ENCODE measurements at regions not wholly inside any gene's neighbourhood (a gene's known extent, or its start where the extent isn't known, plus 50 kb on each side); places are given as distances from the start of the nearest gene placed in this dataset.
"Not testable (repeated sequence)": the region's sequence is repeated elsewhere in the genome, so short reads cannot be mapped to it uniquely, and the experiment has no call there.

DNA sequence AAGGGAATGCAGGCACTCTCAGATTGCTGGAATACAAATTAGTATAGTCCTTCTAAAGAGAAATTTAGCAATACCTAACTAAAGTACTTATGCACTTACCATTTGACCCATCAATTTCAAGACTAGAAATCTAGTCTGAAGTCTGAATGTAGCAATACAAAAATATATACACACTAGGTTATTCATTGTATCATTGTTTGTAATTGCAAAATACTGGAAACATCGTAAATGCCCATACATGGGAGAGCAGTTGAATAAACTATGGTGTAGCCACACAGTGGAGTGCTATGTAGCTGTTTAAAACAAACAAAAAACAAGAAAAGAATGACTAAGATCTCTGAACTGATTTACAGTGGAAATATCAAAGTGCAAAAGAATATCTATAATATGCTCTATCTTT lies 346.4 kb downstream of the ZNF674 start:
- no peak for ATAC-seq
- intact Hi-C loops (cut with DNase I) = no loop called here
- no peak for DNase-seq (ENCODE audit: low spot score)

DNA sequence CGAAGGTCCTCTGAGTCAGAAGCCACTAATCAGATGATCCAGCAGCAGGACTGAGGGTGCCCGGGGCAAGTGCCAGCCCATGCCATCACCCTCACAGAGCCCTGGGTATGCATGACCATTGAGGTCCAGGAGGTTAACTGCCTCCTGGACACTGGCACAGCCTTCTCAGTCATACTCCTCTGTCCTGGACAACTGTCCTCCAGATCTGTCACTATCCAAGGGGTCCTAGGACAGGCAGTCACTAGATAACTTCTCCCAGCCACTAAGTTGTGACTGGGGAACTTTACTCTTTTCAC lies 358.5 kb downstream of the ZNF674 start:
- DNase-seq (ENCODE audit: low spot score); intact Hi-C loops (cut with DNase I); ATAC-seq: not testable (repeated sequence)

DNA sequence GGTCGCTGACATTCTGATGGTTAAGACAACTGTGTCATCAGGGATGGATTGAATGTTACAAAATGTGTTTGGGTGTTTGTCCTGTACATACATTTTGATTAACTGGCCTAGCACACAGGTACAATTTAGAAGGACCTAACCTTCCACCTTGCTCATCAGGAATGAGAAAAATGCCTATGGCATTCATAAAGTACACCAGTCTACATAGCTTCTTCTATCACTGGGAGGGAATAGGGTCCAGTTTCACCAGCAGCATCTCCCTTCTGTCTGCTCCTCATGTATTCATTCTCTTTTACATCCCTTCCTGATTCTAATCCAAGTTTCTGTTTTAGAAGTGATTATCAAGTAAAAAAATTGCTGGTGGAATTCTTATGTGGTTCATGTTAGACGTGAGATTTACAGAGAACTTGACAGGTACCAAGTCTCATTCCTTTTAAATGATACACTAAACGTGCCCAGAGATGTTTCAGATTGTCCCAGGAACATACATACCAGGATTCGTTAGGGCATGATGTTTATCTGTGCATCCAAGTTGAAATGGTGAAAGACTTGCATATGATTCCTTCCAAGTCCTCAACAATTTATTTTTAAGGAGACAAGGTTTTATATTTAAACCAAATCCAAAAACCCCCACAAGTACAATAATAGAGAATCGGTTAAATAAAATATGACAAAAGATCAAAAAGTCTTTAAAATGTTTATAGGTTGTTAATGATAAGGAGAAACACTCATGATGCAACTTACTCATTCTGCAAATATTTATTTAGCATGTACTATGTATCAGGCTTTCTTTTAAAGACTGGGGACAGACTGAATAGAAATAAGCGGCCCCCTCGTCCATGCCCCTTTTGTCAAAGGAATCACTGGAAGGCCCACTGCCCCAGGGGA lies 359.1 kb downstream of the ZNF674 start:
- intact Hi-C loops (cut with DNase I) = no loop called here
- DNase-seq (ENCODE audit: low spot score) (no peak), ATAC-seq (no peak)

DNA sequence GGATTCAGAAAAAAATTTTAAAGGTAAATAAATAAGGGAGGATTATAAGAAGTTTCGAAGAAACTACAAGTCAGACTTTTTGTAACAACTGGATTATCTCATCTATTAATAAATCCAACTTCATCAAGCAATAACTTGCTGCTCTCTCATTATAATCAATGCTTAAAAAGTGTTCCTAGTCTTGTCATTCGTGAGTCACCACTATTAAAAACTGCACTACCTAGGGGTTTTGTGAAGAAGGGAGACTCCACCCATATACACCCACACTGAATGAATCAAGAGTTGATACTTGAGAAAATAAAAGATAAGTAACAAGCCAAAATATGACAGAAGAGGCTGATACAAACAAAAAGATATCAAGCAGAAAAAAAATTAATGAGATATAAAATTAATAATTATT lies 360.5 kb downstream of the ZNF674 start:
- ATAC-seq (no peak), DNase-seq (ENCODE audit: low spot score) (no peak)
- intact Hi-C loops (cut with DNase I) = no loop called here

DNA sequence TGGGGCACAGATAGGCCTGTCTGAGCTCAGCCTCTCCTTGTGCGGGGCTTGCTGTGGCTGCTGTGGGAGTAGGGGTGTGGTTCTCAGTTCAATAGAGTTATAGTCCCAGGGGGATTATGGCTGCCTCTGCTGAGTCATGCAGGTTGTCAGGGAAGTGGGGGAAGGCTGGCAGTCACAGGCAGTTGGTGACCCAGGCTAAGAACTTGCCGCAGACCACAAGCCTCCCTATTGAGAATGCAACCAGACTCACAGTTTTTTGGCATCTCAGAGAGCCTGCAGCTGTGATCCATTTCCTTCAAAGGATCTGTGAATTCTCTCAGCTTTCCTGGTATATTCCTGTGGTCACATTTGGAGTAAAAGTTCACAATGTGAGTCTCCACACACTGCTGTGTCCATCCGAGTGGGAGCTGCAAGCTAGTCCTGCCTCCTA lies 364.9 kb downstream of the ZNF674 start:
- ATAC-seq (no peak), DNase-seq (ENCODE audit: low spot score) (no peak)
- intact Hi-C loops (cut with DNase I) = no loop called here

DNA sequence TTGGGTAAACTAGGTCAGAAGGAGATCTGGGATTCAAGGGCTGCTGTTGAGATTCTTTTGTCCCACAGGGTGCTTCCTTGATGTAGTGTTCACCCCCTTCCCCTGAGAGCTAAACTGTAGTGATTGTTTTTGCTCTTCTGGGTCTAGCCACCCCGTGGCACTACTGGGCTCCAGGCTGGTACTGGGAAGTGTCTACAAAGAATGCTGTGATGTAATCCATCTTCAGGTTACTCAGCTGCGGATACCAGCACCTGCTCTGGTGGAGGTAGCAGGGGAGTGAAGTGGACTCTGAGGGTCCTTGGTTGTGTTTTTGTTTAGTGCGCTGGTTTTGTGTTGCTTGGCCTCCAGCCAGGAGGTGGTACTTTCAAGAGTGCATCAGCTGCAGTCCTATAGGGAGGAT lies 365.5 kb downstream of the ZNF674 start:
- ATAC-seq = no peak
- intact Hi-C loops (cut with DNase I) = no loop called here

DNA sequence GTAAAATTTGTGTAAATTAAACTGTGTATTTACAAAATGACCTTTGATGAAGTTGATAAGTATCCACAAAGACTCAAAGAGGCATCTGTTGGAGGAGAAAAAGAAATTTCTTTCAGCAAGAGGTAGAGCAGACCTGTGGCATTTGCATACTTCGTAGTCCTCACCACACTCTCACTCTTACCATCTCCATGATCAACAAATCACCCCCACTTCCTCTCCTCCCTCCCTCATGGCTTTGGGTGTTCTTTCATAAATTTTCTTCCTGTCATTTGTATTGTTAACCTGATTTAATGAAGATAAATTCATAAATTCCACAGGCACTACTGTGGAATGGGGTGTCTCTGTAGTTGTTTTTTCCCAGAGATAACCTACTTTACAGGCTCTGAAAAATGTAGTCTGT lies 366.5 kb downstream of the ZNF674 start:
- intact Hi-C loops (cut with DNase I) = no loop called here
- ATAC-seq = no peak
- no peak for DNase-seq (ENCODE audit: low spot score)

More for the DNA sequence above, 365.5 kb downstream of the ZNF674 start:
- DNase-seq (ENCODE audit: low spot score) = no peak

DNA sequence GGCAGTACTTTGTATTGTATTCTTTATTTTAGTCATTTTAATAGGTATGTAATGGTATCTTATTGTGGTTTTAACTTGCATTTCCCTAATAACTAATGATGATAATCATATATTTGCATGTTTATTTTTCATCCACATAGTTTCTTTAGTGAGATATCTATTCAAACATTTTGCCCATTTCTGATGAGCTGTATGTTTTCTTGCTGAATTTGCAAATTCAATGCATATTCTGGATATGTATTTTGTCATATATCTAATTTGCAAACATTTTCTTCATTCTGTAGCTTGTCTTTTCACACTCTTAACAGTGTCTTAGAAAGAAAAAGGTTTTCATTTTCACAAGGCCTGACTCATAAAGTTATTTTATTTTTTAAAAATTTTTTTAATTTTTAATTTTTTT lies 372.1 kb downstream of the ZNF674 start:
- DNase-seq (ENCODE audit: low spot score) (no peak), ATAC-seq (no peak)
- intact Hi-C loops (cut with DNase I) = loop anchor here (2.0 kb wide), 1 partner anchor 50 kb away; no protein-coding TSS in a partner anchor

DNA sequence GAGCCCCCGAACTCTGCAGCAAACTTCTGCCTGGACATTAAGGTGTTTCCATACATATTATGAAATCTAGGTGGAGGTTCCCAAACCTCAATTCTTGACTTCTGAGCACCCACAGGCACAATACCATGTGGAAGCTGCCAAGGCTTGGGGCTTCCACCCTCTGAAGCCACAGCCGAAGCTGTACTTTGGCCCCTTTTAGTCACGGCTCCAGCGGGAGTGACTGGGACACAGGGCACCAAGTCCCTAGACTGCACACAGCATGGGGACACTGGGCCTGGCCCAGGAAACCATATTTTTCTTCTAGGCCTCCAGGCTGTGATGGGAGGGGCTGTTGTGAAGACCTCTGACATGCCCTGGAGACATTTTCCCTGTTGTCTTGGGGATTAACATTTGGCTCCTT lies 373.8 kb downstream of the ZNF674 start:
- ATAC-seq; intact Hi-C loops (cut with DNase I); DNase-seq (ENCODE audit: low spot score): not testable (repeated sequence)

DNA sequence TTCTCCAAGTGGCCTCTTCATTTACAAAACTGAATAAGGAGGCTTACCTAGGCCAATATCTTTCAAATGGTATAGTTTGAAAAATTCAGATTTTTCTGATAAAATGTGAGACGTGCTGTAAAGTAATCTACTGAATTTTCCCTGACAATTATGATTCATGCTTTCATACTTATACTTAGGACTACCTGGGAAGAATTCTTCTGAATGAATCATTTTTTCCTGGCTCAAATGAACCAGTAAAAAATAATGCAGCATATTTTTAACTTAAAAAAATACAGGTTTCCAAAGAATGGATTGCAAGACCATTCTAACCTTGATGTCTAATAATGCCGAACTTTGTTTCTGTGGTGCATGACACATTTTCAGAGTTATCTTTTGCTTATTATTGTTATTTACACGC lies 375.4 kb downstream of the ZNF674 start:
- intact Hi-C loops (cut with DNase I) = no loop called here
- ATAC-seq (no peak), DNase-seq (ENCODE audit: low spot score) (no peak)

DNA sequence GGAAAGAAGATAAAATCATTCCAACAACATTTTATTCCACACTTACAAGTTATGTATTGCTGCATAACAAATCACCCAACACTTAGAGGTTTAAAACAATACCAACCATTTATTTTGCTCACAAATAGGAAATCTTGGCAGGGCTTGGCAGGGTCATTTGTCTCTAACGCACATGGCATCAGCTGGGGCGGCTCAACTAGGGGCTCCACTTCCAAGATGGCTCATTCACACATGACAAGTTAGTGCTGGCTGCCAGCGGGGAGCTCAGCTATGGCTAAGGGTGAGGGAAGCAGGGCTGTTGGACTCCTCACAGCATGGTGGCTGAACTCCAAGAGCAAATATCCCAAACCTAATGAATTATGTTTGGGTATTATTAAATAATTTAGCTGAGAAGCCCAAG lies 377.0 kb downstream of the ZNF674 start:
- DNase-seq (ENCODE audit: low spot score) = no peak
- intact Hi-C loops (cut with DNase I) = no loop called here
- no peak for ATAC-seq

DNA sequence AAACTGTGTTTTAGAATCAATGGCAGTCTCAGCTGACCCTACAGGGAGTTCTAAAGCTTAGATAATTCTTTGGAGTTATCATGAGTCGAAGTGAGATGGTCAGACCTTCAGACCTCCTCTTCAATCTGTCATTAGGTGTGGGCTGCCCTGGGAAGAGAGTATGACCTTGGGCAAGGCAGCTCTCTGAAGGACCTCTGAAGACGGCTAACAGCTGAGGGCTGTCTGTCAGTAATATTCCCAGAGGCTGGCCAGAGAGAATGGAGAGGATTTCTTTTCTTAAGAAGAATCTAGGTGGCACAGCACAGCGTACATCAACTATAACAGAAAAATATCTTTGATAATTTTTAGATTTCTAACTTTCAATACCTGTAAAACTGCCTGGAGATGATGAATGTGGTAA lies 379.4 kb downstream of the ZNF674 start:
- intact Hi-C loops (cut with DNase I) = no loop called here
- ATAC-seq (no peak), DNase-seq (ENCODE audit: low spot score) (no peak)

DNA sequence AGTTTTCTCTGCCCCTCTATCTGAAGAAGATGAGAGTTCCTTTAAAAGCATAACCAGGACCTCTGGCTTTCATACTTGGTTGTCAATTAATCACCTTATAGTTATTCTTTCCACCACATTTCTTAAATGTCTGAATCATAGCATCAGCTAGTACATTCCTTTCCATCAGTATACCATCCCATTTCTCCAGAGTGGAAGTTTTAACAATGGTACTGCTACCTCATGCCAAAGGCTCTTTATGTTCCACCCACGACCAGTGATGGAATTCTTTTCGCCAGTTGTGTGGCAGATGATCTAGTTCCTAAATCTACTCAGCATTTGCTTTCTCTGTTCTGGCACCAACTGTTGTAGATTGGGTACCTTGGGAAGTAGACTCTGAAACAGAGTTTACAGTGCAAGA lies 379.8 kb downstream of the ZNF674 start:
- ATAC-seq (no peak), DNase-seq (ENCODE audit: low spot score) (no peak)
- intact Hi-C loops (cut with DNase I) = no loop called here

DNA sequence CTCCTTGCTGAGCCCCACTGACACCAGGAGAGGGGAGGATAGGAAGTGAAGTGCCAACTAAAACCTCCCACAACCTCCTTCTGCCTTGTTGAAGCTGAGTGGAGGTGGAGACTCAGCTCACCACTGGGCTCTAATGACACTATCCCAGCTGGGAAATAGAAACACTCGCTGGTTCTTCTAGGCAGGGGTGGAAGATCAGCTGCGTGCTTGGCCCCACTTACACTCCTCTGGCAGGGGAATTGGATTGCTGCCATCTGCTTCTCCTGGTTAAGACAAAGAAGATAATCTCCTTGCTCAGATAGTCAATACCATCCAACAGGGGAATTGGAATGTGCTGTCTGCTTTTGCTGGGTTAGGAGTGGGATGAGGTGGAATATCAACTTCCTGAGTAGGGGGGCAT lies 392.5 kb downstream of the ZNF674 start:
- ATAC-seq (no peak), DNase-seq (ENCODE audit: low spot score) (no peak)
- intact Hi-C loops (cut with DNase I) = no loop called here

DNA sequence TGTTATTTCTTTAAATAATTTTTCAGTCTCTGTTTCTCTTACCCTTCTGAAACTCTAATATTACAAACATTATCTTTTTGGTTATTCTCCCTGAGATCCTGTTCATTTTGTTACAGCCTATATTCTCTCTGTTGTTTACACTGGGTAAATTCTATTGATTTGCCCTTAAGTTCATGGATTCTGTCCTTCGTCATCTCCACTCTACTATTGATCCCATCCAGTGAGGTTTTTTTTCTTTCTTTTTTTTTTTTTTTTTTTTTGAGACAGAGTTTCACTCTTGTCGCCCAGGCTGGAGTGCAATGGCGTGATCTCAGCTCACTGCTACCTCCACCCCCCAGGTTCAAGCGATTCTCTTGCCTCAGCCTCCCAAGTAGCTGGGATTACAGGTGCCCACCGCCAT lies 393.9 kb downstream of the ZNF674 start:
- DNase-seq (ENCODE audit: low spot score); ATAC-seq; intact Hi-C loops (cut with DNase I): not testable (repeated sequence)

DNA sequence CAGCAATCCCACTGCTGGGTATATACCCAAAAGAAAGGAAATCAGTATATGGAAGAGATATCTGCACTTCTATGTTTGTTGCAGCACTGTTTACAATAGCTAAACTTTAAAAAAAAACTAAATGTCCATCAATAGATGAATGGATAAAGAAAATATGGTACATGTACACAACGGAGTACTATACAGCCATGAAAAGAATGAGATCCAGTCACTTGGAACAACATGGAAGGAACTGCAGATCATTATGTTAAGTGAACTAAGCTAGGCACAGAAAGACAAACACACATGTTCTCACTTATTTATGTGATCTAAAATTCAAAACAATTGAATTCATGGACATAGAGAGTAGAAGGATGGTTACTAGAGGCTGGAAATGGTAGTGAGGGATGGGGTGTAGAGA lies 400.7 kb downstream of the ZNF674 start:
- intact Hi-C loops (cut with DNase I) = no loop called here
- ATAC-seq (no peak), DNase-seq (ENCODE audit: low spot score) (no peak)

DNA sequence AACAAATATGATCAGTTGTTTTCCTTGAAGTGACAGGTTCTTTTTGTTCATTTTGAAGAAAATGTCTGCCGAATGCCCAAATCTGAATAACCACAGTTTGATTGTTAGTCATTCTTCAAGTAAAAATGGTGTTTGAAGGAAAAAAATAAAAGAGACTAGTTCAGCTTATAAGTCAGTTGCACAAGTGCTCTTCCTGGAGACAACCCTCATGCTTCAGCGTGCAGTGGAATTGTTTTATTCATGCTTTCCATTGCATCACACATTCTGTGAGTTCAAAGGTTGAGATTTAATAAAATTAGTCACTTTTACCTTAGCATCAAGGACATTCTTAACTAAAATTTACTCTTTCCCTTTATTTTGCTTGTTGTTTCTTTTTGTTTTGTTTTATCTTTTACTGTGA lies 404.9 kb downstream of the ZNF674 start:
- ATAC-seq = no peak
- DNase-seq (ENCODE audit: low spot score) = no peak
- intact Hi-C loops (cut with DNase I) = no loop called here

DNA sequence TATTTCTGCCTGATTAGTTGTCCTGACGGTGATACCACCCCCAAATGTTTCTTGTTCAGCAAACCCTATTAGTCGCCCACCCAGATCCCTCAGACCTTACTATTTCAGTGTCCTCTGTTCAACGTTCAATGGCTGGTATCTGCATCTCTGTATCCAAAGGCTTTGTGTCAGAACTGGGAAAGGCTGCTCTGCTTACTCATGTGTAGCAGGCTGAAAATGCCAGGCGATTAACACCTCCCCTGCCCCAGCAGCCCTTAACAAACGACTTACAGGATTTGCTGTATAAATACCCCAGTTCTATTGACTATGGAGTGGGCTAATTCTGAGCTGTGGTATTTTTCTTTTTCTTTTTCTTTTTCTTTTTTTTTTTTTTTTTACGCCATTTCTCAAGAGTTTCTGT lies 415.0 kb downstream of the ZNF674 start:
- ATAC-seq (no peak), DNase-seq (ENCODE audit: low spot score) (no peak)
- intact Hi-C loops (cut with DNase I) = no loop called here

DNA sequence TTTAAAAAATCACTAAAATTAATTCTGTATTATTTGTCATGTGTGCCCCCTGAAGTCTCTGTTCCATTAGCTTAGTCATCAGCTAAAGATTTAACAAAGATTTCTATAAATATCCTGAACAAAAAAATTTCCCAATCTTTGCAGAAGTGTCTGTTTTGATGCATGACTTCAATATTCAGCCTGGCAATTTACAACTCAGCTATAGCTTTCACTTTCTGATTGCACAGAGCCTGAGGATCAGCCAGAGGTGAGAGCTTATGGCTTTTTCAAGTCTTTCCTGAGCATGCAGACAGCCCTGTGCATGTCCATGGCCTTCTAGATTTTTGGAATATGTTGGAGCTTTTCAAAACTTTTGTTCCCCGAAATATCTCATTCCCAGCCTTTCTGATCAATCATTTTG lies 420.1 kb downstream of the ZNF674 start:
- intact Hi-C loops (cut with DNase I) = no loop called here
- no peak for DNase-seq (ENCODE audit: low spot score)
- ATAC-seq = no peak

DNA sequence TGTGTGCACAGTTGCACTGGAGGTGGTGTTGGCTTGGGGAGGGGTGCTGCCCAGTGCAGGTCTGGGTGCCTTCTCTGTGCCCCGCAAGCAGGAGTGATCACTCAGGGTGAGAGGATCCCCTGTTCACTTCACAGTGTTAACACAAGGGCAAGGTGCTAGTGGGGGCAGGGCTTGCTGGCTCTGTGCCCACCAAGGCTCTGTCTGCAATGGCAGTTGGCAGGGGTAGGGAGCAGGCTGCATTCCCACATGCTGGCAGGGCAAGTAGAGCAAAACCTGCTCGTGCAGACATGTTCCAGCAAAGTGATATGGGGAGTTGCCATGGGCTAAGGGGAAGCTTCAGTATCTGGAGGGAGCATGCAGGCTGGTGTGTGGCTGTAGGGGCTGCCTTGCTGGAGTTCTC lies 428.0 kb downstream of the ZNF674 start:
- intact Hi-C loops (cut with DNase I) = no loop called here
- ATAC-seq (no peak), DNase-seq (ENCODE audit: low spot score) (no peak)

DNA sequence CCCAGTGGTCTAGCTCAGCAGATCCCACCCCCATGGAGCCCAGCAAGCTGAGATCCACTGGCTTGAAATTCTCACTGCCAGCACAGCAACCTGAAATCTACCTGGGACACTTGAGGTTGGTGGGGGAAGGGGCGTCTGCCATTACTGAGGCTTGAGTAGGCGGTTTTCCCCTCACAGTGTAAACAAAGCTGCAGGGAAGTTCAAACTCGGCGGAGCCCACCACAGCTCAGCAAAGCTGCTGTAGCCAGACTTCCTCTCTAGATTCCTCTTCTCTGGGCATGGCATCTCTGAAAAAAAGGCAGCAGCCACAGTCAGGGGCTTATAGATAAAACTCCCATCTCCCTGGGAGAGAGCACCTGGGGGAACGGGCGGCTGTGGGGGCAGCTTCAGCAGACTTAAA lies 457.9 kb downstream of the ZNF674 start:
- DNase-seq (ENCODE audit: low spot score); ATAC-seq; intact Hi-C loops (cut with DNase I): not testable (repeated sequence)

All from sciatic nerve (tissue), 2 donors.